ENCODE measurements at regions not wholly inside any gene's neighbourhood (a gene's known extent, or its start where the extent isn't known, plus 50 kb on each side); places are given as distances from the start of the nearest gene placed in this dataset.
A peak's percentile ranks its signal among the peaks of the same experiment; 100 is the strongest.

- TF ChIP-seq, protein P1, sequence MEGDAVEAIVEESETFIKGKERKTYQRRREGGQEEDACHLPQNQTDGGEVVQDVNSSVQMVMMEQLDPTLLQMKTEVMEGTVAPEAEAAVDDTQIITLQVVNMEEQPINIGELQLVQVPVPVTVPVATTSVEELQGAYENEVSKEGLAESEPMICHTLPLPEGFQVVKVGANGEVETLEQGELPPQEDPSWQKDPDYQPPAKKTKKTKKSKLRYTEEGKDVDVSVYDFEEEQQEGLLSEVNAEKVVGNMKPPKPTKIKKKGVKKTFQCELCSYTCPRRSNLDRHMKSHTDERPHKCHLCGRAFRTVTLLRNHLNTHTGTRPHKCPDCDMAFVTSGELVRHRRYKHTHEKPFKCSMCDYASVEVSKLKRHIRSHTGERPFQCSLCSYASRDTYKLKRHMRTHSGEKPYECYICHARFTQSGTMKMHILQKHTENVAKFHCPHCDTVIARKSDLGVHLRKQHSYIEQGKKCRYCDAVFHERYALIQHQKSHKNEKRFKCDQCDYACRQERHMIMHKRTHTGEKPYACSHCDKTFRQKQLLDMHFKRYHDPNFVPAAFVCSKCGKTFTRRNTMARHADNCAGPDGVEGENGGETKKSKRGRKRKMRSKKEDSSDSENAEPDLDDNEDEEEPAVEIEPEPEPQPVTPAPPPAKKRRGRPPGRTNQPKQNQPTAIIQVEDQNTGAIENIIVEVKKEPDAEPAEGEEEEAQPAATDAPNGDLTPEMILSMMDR (IDR thresholded peaks at IDR 0.05; ENCODE audit: borderline replicate concordance, extremely low read depth, low read length, poor library complexity, severe bottlenecking): peak; percentile 87
- no peak for TF ChIP-seq EZH2 (IDR thresholded peaks at IDR 0.05; ENCODE audit: borderline replicate concordance, low read depth, low read length, severe bottlenecking)
These were observed 734.2 kb upstream of the ADAMTS5 start for GRCh38 chr21:27700974-27701614.
